T-helper 17 cell (primary cell): ENCODE measurements at regions not wholly inside any gene's neighbourhood (a gene's known extent, or its start where the extent isn't known, plus 50 kb on each side); places are given as distances from the start of the nearest gene placed in this dataset.
A peak's percentile ranks its signal among the peaks of the same experiment; 100 is the strongest.

Experiments used
- ATAC-seq: fragments of 150-1000 bp; cut with Tn5 transposase; 2 replicates; pipeline ENCODE4 v1.10.0; 2021; ENCODE audit warnings: mild to moderate bottlenecking, moderate library complexity
- DNase-seq, 3 donors: peaks; one replicate each; pipeline versions ENCODE4 v3.0.0 to v3.0.0-alpha.2; 2020 to 2021
- H3K9me3 ChIP-seq: one replicate; pipeline ENCODE4 v1.7.0; 2013; ENCODE audit warnings: low read length, mild to moderate bottlenecking; ENCODE audit not compliant: control insufficient read depth, poor library complexity, severe bottlenecking
- H3K27ac Mint-ChIP-seq: one replicate; pipeline ENCODE4 v1.8.0; 2022; ENCODE audit warnings: mild to moderate bottlenecking, moderate library complexity, mixed read lengths
- H3K27me3 Mint-ChIP-seq: one replicate; pipeline ENCODE4 v1.8.0; 2022; ENCODE audit warnings: mixed read lengths
- H3K36me3 Mint-ChIP-seq: one replicate; pipeline ENCODE4 v1.8.0; 2022; ENCODE audit warnings: low read depth, mixed read lengths
- H3K4me1 Mint-ChIP-seq: one replicate; pipeline ENCODE4 v1.8.0; 2022; ENCODE audit warnings: mild to moderate bottlenecking, mixed read lengths
- H3K4me3 Mint-ChIP-seq: one replicate; pipeline ENCODE4 v1.8.0; 2022; ENCODE audit warnings: mild to moderate bottlenecking, moderate library complexity, mixed read lengths

- Mint-ChIP-seq H3K27ac (no peak overlapping the region), H3K4me3 (no peak overlapping the region), H3K4me1 (peaks cover 19% of the 10 kb centered on the region), H3K27me3 (peaks cover 16% of the 10 kb centered on the region), H3K36me3 (peaks cover 3% of the 10 kb centered on the region)
- DNase-seq (no peak), ATAC-seq (no peak)
- H3K9me3 ChIP-seq: no peaks in the 10 kb centered on the region
These were observed 309.0 kb upstream of the PROK2 start for GRCh38 chr3:72093992-72094334.

GRCh38 chr3:72093270-72093991, 308.5 kb upstream of the PROK2 start:
- peaks cover 19% of the 10 kb centered on the region for H3K4me1 Mint-ChIP-seq
- ATAC-seq (no peak), DNase-seq (no peak)
- H3K9me3 ChIP-seq: no peaks in the 10 kb centered on the region
- H3K27ac Mint-ChIP-seq: no peak overlapping the region
- no peak overlapping the region for H3K4me3 Mint-ChIP-seq
- H3K27me3 Mint-ChIP-seq: peaks cover 16% of the 10 kb centered on the region
- H3K36me3 Mint-ChIP-seq: peaks cover 3% of the 10 kb centered on the region

GRCh38 chr3:72092778-72093177, 307.8 kb upstream of the PROK2 start:
- H3K4me3 Mint-ChIP-seq: no peak overlapping the region
- H3K27me3 Mint-ChIP-seq: peaks cover 16% of the 10 kb centered on the region
- no peak for ATAC-seq

GRCh38 chr3:72088486-72089025, 303.6 kb upstream of the PROK2 start:
- peaks cover 22% of the 10 kb centered on the region for H3K27me3 Mint-ChIP-seq
- H3K4me3 Mint-ChIP-seq: no peak overlapping the region
- DNase-seq (no peak), ATAC-seq (no peak)
- H3K36me3 Mint-ChIP-seq: peaks cover 3% of the 10 kb centered on the region
- peaks cover 10% of the 10 kb centered on the region for H3K4me1 Mint-ChIP-seq
- no peaks in the 10 kb centered on the region for H3K9me3 ChIP-seq
- no peak overlapping the region for H3K27ac Mint-ChIP-seq

More at GRCh38 chr3:72092778-72093177, 307.8 kb upstream of the PROK2 start:
- Mint-ChIP-seq H3K36me3 (peaks cover 3% of the 10 kb centered on the region), H3K27ac (peak overlapping the region; percentile 24), H3K4me1 (peaks cover 19% of the 10 kb centered on the region)
- H3K9me3 ChIP-seq: no peaks in the 10 kb centered on the region
- DNase-seq: no peak

- no peaks in the 10 kb centered on the region for H3K9me3 ChIP-seq
- ATAC-seq (no peak), DNase-seq (no peak)
- peaks cover 8% of the 10 kb centered on the region for H3K4me1 Mint-ChIP-seq
- H3K27me3 Mint-ChIP-seq: peaks cover 18% of the 10 kb centered on the region
- no peaks in the 10 kb centered on the region for H3K36me3 Mint-ChIP-seq
- no peak overlapping the region for H3K4me3 Mint-ChIP-seq
- H3K27ac Mint-ChIP-seq: peak overlapping the region; percentile 11
These were observed 302.5 kb upstream of the PROK2 start for GRCh38 chr3:72087420-72087819.

- Mint-ChIP-seq H3K4me1 (peaks cover 10% of the 10 kb centered on the region), H3K4me3 (no peak overlapping the region), H3K27me3 (peaks cover 18% of the 10 kb centered on the region), H3K36me3 (no peaks in the 10 kb centered on the region), H3K27ac (peak overlapping the region; percentile 11)
- H3K9me3 ChIP-seq: no peaks in the 10 kb centered on the region
- DNase-seq: no peak
- ATAC-seq: no peak
These were observed 301.8 kb upstream of the PROK2 start for GRCh38 chr3:72086743-72087087.

- H3K4me1 Mint-ChIP-seq: peaks cover 10% of the 10 kb centered on the region
- H3K4me3 Mint-ChIP-seq: no peak overlapping the region
- no peak for DNase-seq
- H3K27ac Mint-ChIP-seq: peak overlapping the region; percentile 11
- H3K27me3 Mint-ChIP-seq: peaks cover 20% of the 10 kb centered on the region
- H3K9me3 ChIP-seq: no peaks in the 10 kb centered on the region
- no peak for ATAC-seq
- no peaks in the 10 kb centered on the region for H3K36me3 Mint-ChIP-seq
These were observed 301.2 kb upstream of the PROK2 start for GRCh38 chr3:72086042-72086742.

- peaks cover 13% of the 10 kb centered on the region for H3K27me3 Mint-ChIP-seq
- H3K36me3 Mint-ChIP-seq: no peaks in the 10 kb centered on the region
- DNase-seq (no peak), ATAC-seq (no peak)
- peak overlapping the region; percentile 71 for H3K27ac Mint-ChIP-seq
- H3K9me3 ChIP-seq: no peaks in the 10 kb centered on the region
- H3K4me1 Mint-ChIP-seq: peaks cover 4% of the 10 kb centered on the region
- no peak overlapping the region for H3K4me3 Mint-ChIP-seq
These were observed 300.1 kb upstream of the PROK2 start for GRCh38 chr3:72085036-72085435.

- Mint-ChIP-seq H3K4me1 (peaks cover 5% of the 10 kb centered on the region), H3K36me3 (peaks cover 3% of the 10 kb centered on the region), H3K27me3 (peaks cover 18% of the 10 kb centered on the region), H3K27ac (peak overlapping the region; percentile 5), H3K4me3 (no peak overlapping the region)
- DNase-seq: no peak
- ATAC-seq: peak; percentile 38
- H3K9me3 ChIP-seq: no peaks in the 10 kb centered on the region
These were observed 298.0 kb upstream of the PROK2 start for GRCh38 chr3:72082776-72083462.

GRCh38 chr3:72082186-72082715, 297.3 kb upstream of the PROK2 start:
- DNase-seq: no peak
- peak overlapping the region; percentile 25 for H3K4me3 Mint-ChIP-seq

GRCh38 chr3:72081471-72082185, 296.7 kb upstream of the PROK2 start:
- H3K9me3 ChIP-seq: no peaks in the 10 kb centered on the region
- ATAC-seq (no peak), DNase-seq (no peak)
- Mint-ChIP-seq H3K4me3 (no peak overlapping the region), H3K4me1 (peaks cover 6% of the 10 kb centered on the region), H3K36me3 (peaks cover 5% of the 10 kb centered on the region), H3K27ac (no peak overlapping the region), H3K27me3 (peaks cover 21% of the 10 kb centered on the region)

More at GRCh38 chr3:72082186-72082715, 297.3 kb upstream of the PROK2 start:
- H3K36me3 Mint-ChIP-seq: peaks cover 5% of the 10 kb centered on the region
- ATAC-seq: peak; percentile 75
- peaks cover 21% of the 10 kb centered on the region for H3K27me3 Mint-ChIP-seq
- no peak overlapping the region for H3K27ac Mint-ChIP-seq
- H3K4me1 Mint-ChIP-seq: peaks cover 6% of the 10 kb centered on the region
- H3K9me3 ChIP-seq: no peaks in the 10 kb centered on the region

- H3K27ac Mint-ChIP-seq: no peak overlapping the region
- no peaks in the 10 kb centered on the region for H3K9me3 ChIP-seq
- peaks cover 21% of the 10 kb centered on the region for H3K27me3 Mint-ChIP-seq
- peaks cover 6% of the 10 kb centered on the region for H3K4me1 Mint-ChIP-seq
- no peak overlapping the region for H3K4me3 Mint-ChIP-seq
- DNase-seq: no peak
- no peak for ATAC-seq
- H3K36me3 Mint-ChIP-seq: peaks cover 5% of the 10 kb centered on the region
These were observed 295.9 kb upstream of the PROK2 start for GRCh38 chr3:72080800-72081199.
